22Rv1 (cell line): ENCODE measurements at regions not wholly inside any gene's neighbourhood (a gene's known extent, or its start where the extent isn't known, plus 50 kb on each side); places are given as distances from the start of the nearest gene placed in this dataset.

Experiments used
- ZFX ChIP-seq: fragments of 450-650 bp; IDR thresholded peaks from 2 replicates; pipeline ENCODE4 v1.6.1; 2017; ENCODE audit warnings: antibody characterized with exemption, borderline replicate concordance
- TF ChIP-seq, protein P1 (sequence below): fragments of 450-650 bp; IDR thresholded peaks from 2 replicates; pipeline ENCODE4 v1.5.1; 2017; ENCODE audit warnings: mild to moderate bottlenecking

- TF ChIP-seq, protein P1, sequence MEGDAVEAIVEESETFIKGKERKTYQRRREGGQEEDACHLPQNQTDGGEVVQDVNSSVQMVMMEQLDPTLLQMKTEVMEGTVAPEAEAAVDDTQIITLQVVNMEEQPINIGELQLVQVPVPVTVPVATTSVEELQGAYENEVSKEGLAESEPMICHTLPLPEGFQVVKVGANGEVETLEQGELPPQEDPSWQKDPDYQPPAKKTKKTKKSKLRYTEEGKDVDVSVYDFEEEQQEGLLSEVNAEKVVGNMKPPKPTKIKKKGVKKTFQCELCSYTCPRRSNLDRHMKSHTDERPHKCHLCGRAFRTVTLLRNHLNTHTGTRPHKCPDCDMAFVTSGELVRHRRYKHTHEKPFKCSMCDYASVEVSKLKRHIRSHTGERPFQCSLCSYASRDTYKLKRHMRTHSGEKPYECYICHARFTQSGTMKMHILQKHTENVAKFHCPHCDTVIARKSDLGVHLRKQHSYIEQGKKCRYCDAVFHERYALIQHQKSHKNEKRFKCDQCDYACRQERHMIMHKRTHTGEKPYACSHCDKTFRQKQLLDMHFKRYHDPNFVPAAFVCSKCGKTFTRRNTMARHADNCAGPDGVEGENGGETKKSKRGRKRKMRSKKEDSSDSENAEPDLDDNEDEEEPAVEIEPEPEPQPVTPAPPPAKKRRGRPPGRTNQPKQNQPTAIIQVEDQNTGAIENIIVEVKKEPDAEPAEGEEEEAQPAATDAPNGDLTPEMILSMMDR, result no peak
- no peak for TF ChIP-seq ZFX
Measured at GRCh38 chrX:69289046-69289792, 124.0 kb upstream of the PJA1 start.
